AG08395 (cell line): ENCODE measurements at regions not wholly inside any gene's neighbourhood (a gene's known extent, or its start where the extent isn't known, plus 50 kb on each side); places are given as distances from the start of the nearest gene placed in this dataset.

Source experiments
- DNase-seq: peaks from one replicate; pipeline ENCODE4 v3.0.0; 2012; ENCODE audit warnings: mixed read lengths, low spot score

DNA sequence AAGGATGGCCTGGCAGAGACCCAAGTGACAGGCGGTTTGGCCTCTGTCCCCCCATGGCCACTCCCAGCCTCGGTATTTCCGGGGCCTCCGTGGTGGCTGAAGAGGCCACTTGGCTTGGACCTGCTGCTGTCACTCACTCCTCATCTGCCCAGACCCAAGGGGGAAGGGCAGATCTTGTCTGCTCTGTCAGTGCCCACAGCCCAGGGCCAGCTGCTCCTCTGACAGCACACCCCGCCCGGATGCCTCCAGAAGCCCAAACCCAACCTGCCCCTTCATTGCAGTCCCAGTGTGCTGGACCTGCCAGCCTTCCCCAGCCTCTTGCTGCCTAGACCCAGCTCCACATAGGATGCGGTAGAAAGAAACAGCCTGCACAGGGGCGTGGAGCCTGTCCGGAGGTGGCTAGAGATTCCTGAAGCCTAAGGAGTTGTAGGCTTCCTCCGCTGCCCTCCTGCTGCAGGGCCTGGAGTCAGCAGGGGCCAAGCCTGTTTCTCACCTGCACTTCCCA lies 52.0 kb downstream of the MAGEF1 start:
- no peak for DNase-seq

- no peak for DNase-seq
These were observed 53.5 kb downstream of the MAGEF1 start for GRCh38 chr3:184658223-184658928.

GRCh38 chr3:184656829-184657681 lies 54.8 kb downstream of the MAGEF1 start:
- no peak for DNase-seq

DNA sequence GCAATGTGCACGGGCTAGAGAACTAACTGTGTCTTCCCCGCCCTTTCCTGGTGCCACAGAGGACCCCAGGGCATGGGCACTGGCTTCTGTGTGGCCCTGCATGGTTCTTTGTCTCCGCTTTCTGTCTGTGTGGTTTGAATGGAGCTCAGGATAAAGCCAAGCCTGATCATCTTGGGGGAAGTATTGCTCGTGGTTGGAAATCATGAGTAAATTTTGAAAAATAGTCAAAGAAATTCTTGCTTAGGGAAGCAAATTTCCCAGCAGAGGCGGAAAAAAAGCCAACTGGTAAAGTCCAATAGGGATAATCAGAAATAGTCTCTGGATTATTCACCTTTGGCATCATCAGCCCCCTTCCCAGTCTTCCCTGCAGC lies 55.4 kb downstream of the MAGEF1 start:
- no peak for DNase-seq

DNA sequence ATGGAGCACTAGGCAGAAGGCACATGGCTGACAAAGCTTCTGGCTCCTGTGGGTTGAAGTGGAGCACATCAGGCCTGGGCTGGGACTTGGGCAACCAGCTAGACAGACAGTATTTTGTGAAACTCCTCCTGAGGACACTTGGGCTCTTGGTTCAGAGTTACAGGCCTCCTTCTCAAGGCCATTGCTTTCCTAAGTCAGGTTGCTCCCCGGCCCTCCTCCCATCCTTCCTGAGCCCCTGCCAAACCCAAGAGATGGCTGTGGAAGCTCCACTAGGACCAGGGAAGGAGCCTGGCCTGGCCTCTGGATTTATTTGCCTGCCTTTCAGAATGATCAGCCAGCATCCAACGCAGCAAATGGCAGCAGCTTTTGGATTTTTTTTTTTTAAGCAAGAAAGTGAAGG lies 56.3 kb downstream of the MAGEF1 start:
- DNase-seq, result no peak

- DNase-seq, result no peak
These were observed 57.5 kb downstream of the MAGEF1 start for GRCh38 chr3:184654375-184654774.

DNA sequence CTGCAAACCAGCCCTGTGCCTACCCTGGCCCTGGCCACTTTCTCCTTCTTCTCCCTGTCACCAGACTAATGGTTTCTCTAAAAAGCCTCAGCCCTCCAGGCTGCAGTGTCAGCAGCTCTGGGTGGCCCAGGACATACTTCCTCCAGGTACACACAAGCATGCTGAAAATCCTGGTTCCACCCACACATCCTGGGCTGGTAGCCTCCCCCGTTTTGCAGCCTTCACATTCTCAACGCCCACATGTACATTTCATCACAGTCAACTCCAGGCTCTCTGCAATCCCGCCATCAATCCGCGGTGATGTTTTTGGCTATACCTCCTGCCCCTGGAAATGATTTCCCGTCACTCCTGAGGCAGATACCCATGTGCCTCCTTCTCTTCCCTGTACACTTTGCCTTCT lies 59.4 kb downstream of the MAGEF1 start:
- DNase-seq, result no peak

DNA sequence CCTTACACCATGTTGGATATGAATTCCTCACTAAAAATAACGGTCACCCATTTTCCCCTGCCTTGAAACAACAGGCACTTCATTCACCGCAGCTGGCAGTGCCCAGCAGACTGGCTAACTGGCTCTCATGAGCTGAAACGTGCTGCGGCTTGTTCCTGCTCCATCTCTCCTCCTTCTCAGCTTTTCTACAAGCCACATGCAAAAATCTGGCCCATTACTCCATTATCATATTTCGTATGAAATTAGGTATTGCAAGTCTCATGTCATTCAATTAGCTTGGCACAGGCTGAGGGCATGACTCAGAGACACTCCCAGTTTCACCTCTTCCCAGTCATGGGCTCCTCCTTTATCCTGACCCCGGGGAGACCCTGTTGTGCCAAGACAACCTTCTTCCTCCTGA lies 60.0 kb downstream of the MAGEF1 start:
- DNase-seq, result no peak

DNA sequence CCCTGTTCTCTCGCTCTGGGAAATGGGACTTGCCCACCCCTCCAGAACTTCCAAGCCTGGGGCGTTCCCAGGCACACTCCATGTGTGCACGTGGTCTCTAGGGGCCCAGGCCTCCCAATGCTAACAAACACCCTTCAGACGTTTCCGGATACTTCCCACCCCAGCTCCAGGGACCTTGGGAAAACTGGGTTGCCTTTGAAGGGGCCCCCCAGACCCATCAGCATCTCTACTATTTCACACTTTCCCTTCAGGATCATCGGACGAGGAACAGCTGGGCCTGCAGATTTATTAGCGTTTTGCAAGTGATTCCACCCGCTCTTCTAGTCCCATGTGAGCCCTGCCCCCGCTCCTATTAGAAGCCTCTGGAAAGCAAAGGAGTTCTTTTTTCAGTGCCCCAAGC lies 63.2 kb downstream of the MAGEF1 start:
- no peak for DNase-seq

GRCh38 chr3:184647405-184647936 lies 64.4 kb downstream of the MAGEF1 start:
- no peak for DNase-seq

DNA sequence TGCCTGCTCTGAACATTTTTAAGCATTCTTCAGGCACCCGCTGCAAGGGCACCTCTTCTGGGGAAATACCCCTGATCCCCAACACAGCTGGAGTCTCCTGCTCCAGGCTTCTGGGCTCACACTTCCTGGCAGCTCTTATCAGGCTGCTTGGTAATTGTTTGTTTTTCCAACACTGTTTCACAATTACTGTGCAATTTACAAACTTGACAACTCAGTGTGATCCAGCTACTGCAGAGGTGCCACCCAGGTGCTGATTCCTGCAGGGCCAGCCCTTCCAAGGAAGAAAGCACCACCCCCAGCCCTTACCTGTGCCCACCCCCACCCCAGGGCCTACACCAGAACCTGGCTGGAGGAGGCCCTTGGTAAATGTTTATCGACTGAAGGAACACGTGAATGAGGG lies 66.5 kb downstream of the MAGEF1 start:
- no peak for DNase-seq

- DNase-seq, result no peak
These were observed 68.4 kb downstream of the MAGEF1 start for GRCh38 chr3:184643442-184643841.

DNA sequence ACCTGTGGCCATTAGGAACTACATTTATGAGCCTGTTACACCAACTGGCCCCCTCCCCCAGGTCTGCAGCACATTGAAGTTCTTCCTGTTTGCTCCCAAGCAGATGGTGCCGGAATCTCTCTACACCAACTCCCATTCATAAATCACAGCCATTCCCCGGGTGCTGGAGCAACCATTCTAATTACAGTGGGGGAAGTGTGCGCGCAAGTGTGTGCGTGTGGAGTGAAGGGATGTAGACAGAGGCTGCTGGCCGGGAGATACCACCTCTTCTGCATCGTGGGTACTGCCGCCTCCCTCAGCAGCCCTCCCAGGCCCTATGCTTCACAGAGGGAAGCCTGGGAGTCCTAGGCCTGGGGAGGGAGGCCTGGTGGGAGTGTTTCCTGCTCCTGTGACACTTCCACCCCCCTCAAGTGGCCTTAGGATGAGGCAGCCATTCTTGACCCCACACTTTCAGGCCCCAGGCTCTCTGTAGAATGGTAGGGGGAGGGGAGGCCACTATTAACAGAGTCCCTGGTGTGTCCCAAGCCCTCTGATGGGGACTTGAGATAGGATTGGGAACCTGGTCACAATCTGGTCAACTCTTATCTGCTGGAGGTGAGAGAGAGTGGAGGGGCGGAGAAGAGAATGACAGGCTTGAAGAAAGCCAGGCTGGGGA lies 69.1 kb downstream of the MAGEF1 start:
- DNase-seq, result no peak

DNA sequence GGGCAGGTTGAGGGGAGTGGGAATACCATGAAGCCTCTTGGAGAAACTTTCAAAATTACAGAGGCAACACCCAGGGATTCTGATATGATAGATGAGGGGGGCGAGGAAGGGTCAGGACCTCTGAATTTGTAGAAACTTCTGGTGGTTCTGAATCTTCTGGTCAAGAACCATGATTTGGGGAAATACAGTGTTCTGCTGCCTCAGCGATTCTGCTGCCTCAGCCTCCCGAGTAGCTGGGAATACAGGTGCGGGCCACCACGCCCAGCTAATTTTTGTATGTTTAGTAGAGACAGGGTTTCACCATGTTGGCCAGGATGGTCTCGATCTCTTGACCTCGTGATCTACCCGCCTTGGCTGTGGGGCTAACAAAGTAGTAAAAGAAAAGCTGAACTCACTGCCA lies 70.4 kb downstream of the MAGEF1 start:
- no peak for DNase-seq

GRCh38 chr3:184639351-184639750 lies 72.5 kb downstream of the MAGEF1 start:
- DNase-seq, result no peak

- no peak for DNase-seq
These were observed 74.2 kb downstream of the MAGEF1 start for GRCh38 chr3:184637705-184638104.

GRCh38 chr3:184636741-184637316 lies 75.0 kb downstream of the MAGEF1 start:
- peak; percentile 77 for DNase-seq

DNA sequence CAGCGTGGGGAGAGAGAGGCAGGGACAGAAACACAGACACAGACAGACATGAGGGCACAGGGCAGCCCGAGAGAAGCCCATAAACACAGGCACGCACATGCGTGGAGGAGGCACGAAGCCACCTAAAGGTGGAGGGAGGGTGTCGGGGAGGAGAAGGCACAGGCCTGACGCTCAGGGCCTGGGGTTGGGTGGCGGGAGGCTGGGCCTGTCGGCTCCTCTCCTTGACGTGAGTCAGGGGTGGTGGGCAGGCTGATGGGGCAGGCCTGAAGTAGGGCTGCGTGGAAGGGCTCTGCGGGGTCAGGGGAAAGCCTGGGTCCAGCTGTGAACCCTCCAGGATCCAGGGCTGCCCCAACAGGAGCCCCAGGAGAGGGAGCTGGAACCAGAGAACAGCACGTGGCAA lies 74.2 kb downstream of the EPHB3 start:
- DNase-seq, result no peak

GRCh38 chr3:184635126-184635525 lies 73.5 kb downstream of the EPHB3 start:
- DNase-seq, result no peak

DNA sequence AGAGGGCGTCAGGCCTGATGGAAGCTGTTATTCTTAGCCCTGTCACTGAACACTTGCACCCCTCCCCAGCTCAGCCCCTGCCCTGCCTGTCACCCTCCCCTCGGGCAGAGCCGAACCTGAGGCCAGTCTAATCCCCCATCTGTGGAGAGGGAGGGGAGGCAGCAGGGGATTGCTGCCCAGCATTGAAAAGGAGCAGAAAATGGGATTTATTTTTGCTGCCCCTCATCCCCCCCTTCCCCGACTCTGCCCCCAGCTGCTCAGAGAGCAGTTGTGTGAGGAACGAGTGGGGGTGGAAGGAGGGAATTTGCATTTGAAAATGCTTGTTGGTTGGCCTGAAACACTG lies 71.6 kb downstream of the EPHB3 start:
- DNase-seq, result no peak

DNA sequence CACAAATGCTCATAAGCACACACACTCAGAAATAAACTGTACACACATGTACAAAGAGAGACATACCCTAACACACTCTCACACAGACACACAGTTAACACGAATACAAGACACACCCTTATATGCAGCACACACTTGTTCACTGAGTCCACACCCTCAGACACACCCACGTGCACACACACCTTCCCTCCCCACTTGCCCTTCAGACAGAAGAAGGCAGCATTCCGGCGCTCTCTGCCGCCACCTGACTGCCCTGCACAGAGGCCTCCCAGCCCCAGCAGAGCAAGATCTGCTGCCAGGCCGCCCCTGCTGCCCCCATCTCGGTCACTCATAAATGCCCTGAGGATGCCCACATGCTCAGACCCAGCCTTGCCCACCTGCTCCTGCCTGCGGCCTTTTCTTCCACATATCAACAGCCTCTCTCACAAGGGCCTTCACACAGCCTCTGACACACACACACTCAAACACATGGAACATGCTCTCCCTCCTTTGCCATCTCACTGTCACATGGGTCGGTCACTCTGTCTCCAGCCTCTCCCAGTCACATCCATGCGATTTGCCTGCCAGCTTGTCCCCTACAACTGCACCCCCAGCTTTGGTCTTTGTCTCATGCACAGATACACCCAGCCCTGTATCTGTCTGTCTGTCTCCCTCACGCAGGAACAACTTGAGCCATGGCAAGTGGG lies 71.1 kb downstream of the EPHB3 start:
- DNase-seq, result no peak
